ENCODE measurements at regions not wholly inside any gene's neighbourhood (a gene's known extent, or its start where the extent isn't known, plus 50 kb on each side); places are given as distances from the start of the nearest gene placed in this dataset.

DNA sequence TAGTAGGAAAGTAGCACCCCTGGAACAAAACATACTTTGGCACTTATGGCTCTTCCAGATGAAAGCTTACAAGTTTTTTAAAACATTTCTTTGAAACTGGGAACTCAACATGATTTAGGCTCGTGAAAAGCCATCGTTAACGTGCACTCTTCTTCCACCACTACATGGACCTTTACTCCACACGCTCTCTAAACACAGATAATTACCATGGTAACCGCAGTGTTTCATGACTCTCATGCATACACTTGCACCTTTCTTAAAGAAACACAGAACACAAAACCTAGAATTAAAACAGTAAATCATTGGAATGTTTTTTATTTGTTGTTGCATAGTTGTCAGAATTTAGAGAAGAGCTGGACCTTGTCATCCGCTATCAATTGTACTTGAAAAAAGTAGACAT, 154.3 kb downstream of the FGF9 start:
- Histone ChIP-seq H4K5ac (ENCODE audit: insufficient read length, low read depth, low read length) (no peak overlapping the region), H3K9ac (replicated peaks in 1 of 4; ENCODE audit: extremely low read depth in 1 of 4, low read depth in 3 of 4, low read length in 3 of 4) (no peak overlapping the region), H3K14ac (ENCODE audit: insufficient read length) (no peak overlapping the region), H4K8ac (ENCODE audit: extremely low read depth, insufficient read depth, low read length) (no peak overlapping the region), H3K79me2 (ENCODE audit: control insufficient read depth in 1 of 2, insufficient read depth in 2 of 2, low read length in 2 of 2) (no peaks in the 10 kb centered on the region), H2BK12ac (ENCODE audit: low read depth, low read length) (no peak overlapping the region), H2AK5ac (ENCODE audit: low read depth, low read length) (no peak overlapping the region), H3K56ac (replicated peaks; ENCODE audit: insufficient read length, low read depth, low read length) (no peak overlapping the region), H3K4me3 (ENCODE audit: extremely low read depth in 1 of 4, insufficient read depth in 2 of 4, low read depth in 3 of 4, low read length in 4 of 4) (no peak overlapping the region), H3K4me2 (ENCODE audit: insufficient read depth in 1 of 2, low read depth in 2 of 2, low read length in 2 of 2) (no peak overlapping the region), H3K27ac (ENCODE audit: low read depth, low read length) (no peak overlapping the region), H3K23ac (ENCODE audit: insufficient read length) (no peak overlapping the region), H3K9me3 (ENCODE audit: insufficient read depth in 2 of 2, low read depth in 1 of 2, low read length in 1 of 2) (no peaks in the 10 kb centered on the region), H4K20me1 (replicated peaks in 1 of 2; ENCODE audit: control insufficient read depth in 1 of 2, insufficient read depth in 2 of 2, low read length in 2 of 2) (no peaks in the 10 kb centered on the region), H4K91ac (replicated peaks; ENCODE audit: insufficient read length, low read length) (no peak overlapping the region), H3K18ac (ENCODE audit: extremely low read depth, low read length) (no peak overlapping the region), H3K27me3 (replicated peaks in 1 of 4; ENCODE audit: control insufficient read depth in 3 of 4, extremely low read depth in 1 of 4, insufficient read depth in 3 of 4, low read length in 3 of 4) (no peaks in the 10 kb centered on the region), H3K4ac (replicated peaks; ENCODE audit: insufficient read length, low read depth, low read length) (no peak overlapping the region), H2BK15ac (ENCODE audit: low read length) (no peak overlapping the region), H3K4me1 (replicated peaks in 1 of 4; ENCODE audit: control insufficient read depth in 3 of 4, insufficient read depth in 4 of 4, low read length in 3 of 4) (no peaks in the 10 kb centered on the region; a peak in 1 of 7 replicates), H2BK20ac (ENCODE audit: low read length) (no peak overlapping the region), H2BK120ac (replicated peaks; ENCODE audit: low read depth, low read length) (no peak overlapping the region), H3K23me2 (ENCODE audit: low read depth, low read length) (no peaks in the 10 kb centered on the region), H3K79me1 (ENCODE audit: low read depth, low read length) (no peaks in the 10 kb centered on the region), H2BK5ac (ENCODE audit: low read depth, low read length) (no peak overlapping the region), H3K36me3 (ENCODE audit: control insufficient read depth in 2 of 4, insufficient read depth in 4 of 4, low read length in 3 of 4) (no peaks in the 10 kb centered on the region), H2AFZ (ENCODE audit: low read length) (no peak overlapping the region)
- FAIRE-seq: no peak
- TF ChIP-seq TCF12 (IDR thresholded peaks at IDR 0.05; ENCODE audit: low read depth, low read length) (no peak), HDAC6 (IDR thresholded peaks at IDR 0.05; ENCODE audit: low read depth, low read length) (no peak)
- WGBS, 2 experiments (ENCODE audit: extremely low coverage in 1 of 2, insufficient coverage in 1 of 2, insufficient read length in 1 of 2, insufficient replicate concordance in 2 of 2, low coverage in 1 of 2, low lambda C conversion rate in 2 of 2, missing lambda C conversion rate in 1 of 2): 96% methylated on average over 6 of the region's 6 CpGs; no CpG with 5 or more reads in 1 of the 2 experiments
- DNase-seq (ENCODE audit: low read depth in 1 of 2, low spot score in 2 of 2): no peak
- POLR2A ChIA-PET (ENCODE audit: partially characterized antibody): no interaction called here
- CTCF ChIA-PET (ENCODE audit: partially characterized antibody): no interaction called here
